ENCODE measurements at regions not wholly inside any gene's neighbourhood (a gene's known extent, or its start where the extent isn't known, plus 50 kb on each side); places are given as distances from the start of the nearest gene placed in this dataset.
A peak's percentile ranks its signal among the peaks of the same experiment; 100 is the strongest.

DNA sequence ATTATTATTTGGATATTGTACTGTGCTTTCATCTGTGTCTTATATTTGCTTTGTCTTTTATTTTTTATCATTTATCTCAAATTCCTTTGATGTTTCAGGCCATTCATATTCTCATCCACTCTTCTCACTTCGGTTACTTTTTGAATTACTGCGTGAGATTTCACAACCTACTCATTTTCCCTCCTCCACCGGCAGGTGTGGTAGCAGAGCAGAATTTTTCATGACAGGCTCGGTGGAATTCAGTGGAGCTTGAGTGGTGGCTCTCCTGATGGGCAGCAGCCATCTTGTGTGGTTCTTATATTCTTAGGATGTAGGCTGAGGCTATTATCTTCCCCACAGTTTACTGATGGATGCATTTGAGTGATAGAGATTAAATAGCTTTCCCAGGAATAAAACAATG is 92.3 kb upstream of the IVNS1ABP start:
- peaks cover 67 to 73% of the 10 kb centered on the region in 2 donors for H3K4me1 Mint-ChIP-seq (ENCODE audit: low read depth in 2 of 2)
- H3K9me3 Mint-ChIP-seq = no peaks in the 10 kb centered on the region
- peak overlapping the region; percentile 63 for H3K4me3 Mint-ChIP-seq
- ATAC-seq = no peak
- H3K27ac Mint-ChIP-seq = peak overlapping the region; percentile 61 to 94
- peaks cover 53% of the 10 kb centered on the region for H3K36me3 Mint-ChIP-seq
- DNase-seq (ENCODE audit: low spot score) = no peak
- no peaks in the 10 kb centered on the region for H3K27me3 Mint-ChIP-seq

DNA sequence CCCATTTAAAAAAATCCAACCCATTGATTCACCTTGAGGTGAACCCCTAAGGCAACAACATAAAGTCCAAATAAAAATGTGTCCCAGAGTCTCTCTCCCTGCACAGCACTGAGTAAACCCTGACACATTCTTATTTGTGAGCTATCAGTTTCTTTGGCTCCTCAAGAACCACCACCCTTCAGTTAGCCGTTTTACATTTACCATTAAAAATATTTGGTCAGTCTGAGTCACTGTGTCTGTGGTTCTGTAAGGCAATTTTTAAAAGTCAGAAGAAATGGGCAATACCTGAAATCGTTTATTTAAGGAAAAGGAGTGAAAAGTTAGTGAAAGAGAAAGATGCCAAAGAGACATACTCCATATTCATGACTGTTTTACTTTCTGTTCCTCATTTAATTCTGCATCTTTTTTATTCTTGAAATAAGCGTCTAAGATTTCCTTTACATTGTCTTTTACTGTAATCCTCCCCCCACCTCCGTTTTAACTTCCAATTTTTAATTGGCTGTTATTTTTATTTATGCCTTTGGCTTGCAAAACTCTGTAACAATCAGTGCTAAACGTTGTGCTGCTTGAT is 91.7 kb upstream of the IVNS1ABP start:
- Mint-ChIP-seq H3K4me1 (ENCODE audit: low read depth in 2 of 2) (peaks cover 68 to 72% of the 10 kb centered on the region in 2 donors), H3K9me3 (no peaks in the 10 kb centered on the region), H3K27me3 (no peaks in the 10 kb centered on the region), H3K27ac (peak overlapping the region; percentile 61 to 94), H3K36me3 (peaks cover 51% of the 10 kb centered on the region), H3K4me3 (peak overlapping the region; percentile 63)
- no peak for ATAC-seq
- no peak for DNase-seq (ENCODE audit: low spot score)

DNA sequence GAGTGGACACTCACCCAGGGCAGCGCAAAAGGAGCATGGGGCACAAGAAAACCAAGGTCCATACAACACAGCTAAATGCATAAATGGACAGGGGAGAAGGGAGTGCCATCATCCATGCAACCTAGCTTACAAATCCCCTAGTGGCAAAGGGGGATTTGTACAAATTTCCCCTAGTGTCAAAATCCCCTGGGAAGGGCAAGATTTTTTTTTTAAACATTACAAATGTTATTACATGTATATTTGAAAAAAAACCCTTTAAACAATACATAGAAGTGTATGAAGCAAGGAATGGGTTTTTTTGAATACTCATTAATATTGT is 89.6 kb upstream of the IVNS1ABP start:
- Mint-ChIP-seq H3K4me3 (peak overlapping the region; percentile 46), H3K9me3 (no peaks in the 10 kb centered on the region), H3K36me3 (peaks cover 57% of the 10 kb centered on the region), H3K27me3 (no peaks in the 10 kb centered on the region), H3K27ac (peak overlapping the region; percentile 61 to 94), H3K4me1 (ENCODE audit: low read depth in 2 of 2) (peaks cover 70 to 75% of the 10 kb centered on the region in 2 donors)
- ATAC-seq (peak; percentile 51 to 71), DNase-seq (ENCODE audit: low spot score) (no peak)

DNA sequence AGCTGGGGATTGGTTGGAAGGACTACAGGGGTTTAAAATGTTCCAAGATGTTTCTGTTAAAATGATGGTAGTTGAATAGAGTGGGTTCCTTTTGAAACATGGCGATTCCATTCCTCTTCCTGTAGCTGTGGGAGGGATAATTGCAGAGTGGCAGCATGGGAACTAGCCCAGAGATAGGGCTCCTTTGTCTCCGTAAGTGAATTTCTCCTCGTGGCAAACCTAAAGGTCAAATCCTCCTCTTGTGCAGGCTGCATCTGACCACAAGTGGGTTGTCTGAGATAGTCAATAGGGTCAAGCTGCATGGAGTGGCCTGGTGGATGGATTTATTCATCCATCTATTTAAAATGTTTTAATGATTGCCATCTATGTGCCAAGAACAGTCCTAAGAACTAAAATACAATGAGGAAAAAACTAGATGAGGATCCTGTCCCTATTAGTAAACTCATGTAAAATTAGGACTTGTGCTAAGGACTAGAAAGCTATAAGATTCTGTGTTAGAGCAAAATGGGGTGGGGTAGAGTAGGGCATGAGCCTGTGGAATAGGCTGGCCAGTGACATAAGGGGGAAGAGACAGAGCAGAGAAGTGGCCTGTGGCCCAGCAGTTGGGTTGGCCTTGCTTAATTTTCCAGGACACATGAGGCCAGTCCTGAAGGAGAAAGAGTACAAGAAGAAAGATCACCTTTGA is 89.1 kb upstream of the IVNS1ABP start:
- Mint-ChIP-seq H3K9me3 (no peaks in the 10 kb centered on the region), H3K4me3 (peak overlapping the region; percentile 46), H3K27me3 (no peaks in the 10 kb centered on the region), H3K4me1 (ENCODE audit: low read depth in 2 of 2) (peaks cover 66 to 71% of the 10 kb centered on the region in 2 donors), H3K36me3 (peaks cover 57% of the 10 kb centered on the region), H3K27ac (peak overlapping the region; percentile 61 to 94)
- no peak for DNase-seq (ENCODE audit: low spot score)
- ATAC-seq = peak; percentile 38 to 59

DNA sequence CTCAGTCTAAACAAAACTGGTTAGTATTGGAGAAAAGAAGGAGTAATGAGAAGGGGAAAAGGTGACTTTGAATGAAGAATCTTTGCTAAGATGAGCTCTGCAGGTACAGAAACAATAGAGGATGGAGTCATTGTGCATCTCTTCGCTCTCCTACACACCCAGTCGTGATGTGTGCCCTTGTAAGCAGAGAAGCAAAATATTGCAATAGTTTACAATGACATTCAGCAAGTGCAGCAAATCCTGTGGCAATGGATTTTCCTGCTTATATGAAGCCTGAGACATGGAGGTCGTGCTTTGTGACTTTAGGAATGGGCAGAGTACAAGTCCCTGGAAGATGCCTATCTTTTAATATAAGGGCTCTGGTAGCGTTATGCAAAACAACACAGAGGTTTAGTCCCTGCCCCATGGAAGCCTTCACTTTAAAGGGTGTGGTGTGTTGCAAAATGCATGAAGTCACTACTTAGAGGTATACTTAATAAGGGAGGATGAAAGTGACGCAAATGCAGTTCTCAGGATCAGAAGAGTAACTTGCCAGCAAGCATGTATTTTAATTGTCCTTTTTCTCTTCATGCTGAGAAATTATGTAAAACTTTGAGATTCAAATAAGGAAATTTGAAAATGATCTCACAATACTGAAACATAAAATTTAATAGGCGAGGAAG is 88.0 kb upstream of the IVNS1ABP start:
- Mint-ChIP-seq H3K9me3 (peaks cover 2% of the 10 kb centered on the region), H3K4me1 (ENCODE audit: low read depth in 2 of 2) (peaks cover 62 to 64% of the 10 kb centered on the region in 2 donors), H3K4me3 (peak overlapping the region; percentile 46), H3K27ac (peak overlapping the region; percentile 61 to 94), H3K27me3 (no peaks in the 10 kb centered on the region), H3K36me3 (peaks cover 59% of the 10 kb centered on the region)
- ATAC-seq = peak; percentile 54 to 84
- DNase-seq (ENCODE audit: low spot score) = no peak

DNA sequence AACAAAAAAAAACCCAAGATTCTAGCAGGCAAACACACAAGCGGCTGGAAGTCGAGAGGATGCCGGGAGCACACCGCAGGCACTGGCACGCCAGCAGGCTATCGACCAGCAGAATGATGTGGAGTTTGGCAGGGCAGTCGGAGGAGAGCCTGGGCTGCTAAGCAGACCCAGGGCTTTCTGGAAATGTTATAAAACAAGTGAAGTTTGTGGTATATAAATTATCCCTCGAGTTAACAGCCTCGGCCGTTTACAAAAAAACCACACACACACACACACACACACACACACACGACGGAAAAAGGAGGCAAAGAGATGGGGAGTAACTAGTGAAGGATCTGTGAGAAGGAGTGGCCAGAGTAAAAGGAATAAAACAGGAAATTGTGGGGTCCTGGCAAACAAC is 87.2 kb upstream of the IVNS1ABP start:
- DNase-seq (ENCODE audit: low spot score) (no peak), ATAC-seq (no peak)
- peak overlapping the region; percentile 61 to 94 for H3K27ac Mint-ChIP-seq
- no peaks in the 10 kb centered on the region for H3K27me3 Mint-ChIP-seq
- H3K36me3 Mint-ChIP-seq = peaks cover 51% of the 10 kb centered on the region
- H3K4me3 Mint-ChIP-seq = peak overlapping the region; percentile 46
- H3K9me3 Mint-ChIP-seq = peaks cover 2% of the 10 kb centered on the region
- H3K4me1 Mint-ChIP-seq (ENCODE audit: low read depth in 2 of 2) = peaks cover 58 to 60% of the 10 kb centered on the region in 2 donors

DNA sequence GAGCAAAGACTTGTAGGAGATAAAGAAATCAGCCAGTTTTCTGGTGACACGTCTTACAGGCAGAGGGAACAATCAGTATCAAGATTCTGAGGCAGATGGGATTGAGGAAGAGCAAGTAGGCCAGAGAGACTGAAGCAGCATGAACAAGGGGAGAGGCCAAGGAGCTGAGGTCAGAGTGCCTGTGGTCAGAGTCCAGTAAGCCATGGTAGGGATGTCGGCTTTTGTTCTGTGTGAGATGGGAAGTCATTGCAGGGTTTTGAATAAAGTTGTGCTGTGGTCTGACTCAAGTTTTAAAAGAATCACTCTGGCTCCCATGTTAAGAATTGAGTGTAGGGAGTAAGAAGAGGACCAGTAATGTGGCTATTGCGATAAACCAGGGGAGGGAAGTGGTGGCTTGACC is 85.9 kb upstream of the IVNS1ABP start:
- no peaks in the 10 kb centered on the region for H3K27me3 Mint-ChIP-seq
- H3K9me3 Mint-ChIP-seq = peaks cover 2% of the 10 kb centered on the region
- peak overlapping the region; percentile 64 for H3K4me3 Mint-ChIP-seq
- peaks cover 50 to 57% of the 10 kb centered on the region in 2 donors for H3K4me1 Mint-ChIP-seq (ENCODE audit: low read depth in 2 of 2)
- DNase-seq (ENCODE audit: low spot score) (no peak), ATAC-seq (peak; percentile 58 to 69)
- peaks cover 39% of the 10 kb centered on the region for H3K36me3 Mint-ChIP-seq
- H3K27ac Mint-ChIP-seq = peak overlapping the region; percentile 78 to 94

DNA sequence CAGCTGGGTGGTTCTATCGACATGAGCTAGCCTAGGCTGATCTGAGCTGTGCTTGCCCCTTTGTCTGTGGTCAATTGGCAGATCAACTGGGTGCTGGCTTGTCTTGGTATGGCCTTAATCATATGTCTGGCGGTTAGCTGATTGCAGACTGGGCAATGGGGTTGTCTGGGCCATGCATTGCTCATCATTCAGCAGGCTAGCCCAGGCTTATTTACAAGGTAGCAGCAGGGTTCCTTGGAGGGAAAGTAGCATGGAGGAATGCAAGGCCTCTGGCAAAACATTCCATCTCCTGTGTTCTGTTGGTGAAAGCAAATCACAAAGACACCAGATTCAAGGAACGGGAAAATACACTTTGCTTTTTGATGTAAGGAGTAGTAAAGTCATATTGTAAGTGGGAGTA is 84.0 kb upstream of the IVNS1ABP start:
- ATAC-seq = no peak
- Mint-ChIP-seq H3K4me1 (ENCODE audit: low read depth in 2 of 2) (peaks cover 46 to 57% of the 10 kb centered on the region in 2 donors), H3K27ac (peak overlapping the region in 1 of 2 donors; percentile 84), H3K27me3 (no peaks in the 10 kb centered on the region), H3K36me3 (peaks cover 34% of the 10 kb centered on the region), H3K9me3 (peaks cover 2% of the 10 kb centered on the region), H3K4me3 (no peak overlapping the region)
- no peak for DNase-seq (ENCODE audit: low spot score)

DNA sequence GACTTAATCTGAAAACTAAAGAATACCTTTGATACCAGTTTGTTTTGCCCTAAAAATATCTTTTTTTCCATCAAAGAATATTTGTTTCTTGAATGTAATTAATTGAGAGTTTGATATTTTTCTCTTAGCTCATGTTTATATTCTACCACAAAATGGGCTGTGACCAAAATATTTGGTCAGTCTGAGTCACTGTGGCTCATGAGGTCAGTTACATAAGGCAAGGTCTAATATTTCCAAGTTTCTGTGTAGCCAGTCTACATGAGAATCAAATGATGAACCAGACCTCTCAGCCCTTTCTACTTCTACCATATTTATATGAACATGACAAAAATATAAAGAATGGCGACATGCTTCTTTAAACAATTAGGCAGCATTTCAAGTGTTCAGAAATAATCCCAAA is 83.0 kb upstream of the IVNS1ABP start:
- H3K36me3 Mint-ChIP-seq = peaks cover 28% of the 10 kb centered on the region
- no peak for DNase-seq (ENCODE audit: low spot score)
- peaks cover 2% of the 10 kb centered on the region for H3K9me3 Mint-ChIP-seq
- H3K4me3 Mint-ChIP-seq = no peak overlapping the region
- H3K27ac Mint-ChIP-seq = peak overlapping the region in 1 of 2 donors; percentile 54
- H3K27me3 Mint-ChIP-seq = no peaks in the 10 kb centered on the region
- no peak for ATAC-seq
- peaks cover 38 to 47% of the 10 kb centered on the region in 2 donors for H3K4me1 Mint-ChIP-seq (ENCODE audit: low read depth in 2 of 2)

DNA sequence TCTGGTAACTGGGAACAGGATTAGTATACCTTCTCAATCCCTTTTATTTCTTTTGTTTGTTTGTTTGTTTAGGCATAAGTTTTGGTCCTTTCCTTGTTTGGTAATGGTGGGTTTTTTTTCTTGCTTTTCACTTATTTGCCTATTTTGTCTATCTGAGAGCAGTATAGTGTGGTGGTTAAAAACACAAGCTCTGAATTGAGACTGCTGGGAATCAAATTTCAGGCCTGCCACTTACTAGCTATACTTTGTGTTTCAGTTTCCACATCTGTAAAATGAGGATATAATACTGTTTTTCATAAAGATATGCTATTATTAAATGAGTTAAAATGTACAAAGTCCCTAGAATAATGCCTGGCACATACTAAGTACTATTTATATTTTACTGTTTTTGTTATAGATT is 81.6 kb upstream of the IVNS1ABP start:
- H3K27me3 Mint-ChIP-seq = no peaks in the 10 kb centered on the region
- no peak for DNase-seq (ENCODE audit: low spot score)
- H3K4me1 Mint-ChIP-seq (ENCODE audit: low read depth in 2 of 2) = peaks cover 28 to 38% of the 10 kb centered on the region in 2 donors
- H3K36me3 Mint-ChIP-seq = peaks cover 20% of the 10 kb centered on the region
- no peak overlapping the region for H3K27ac Mint-ChIP-seq
- H3K4me3 Mint-ChIP-seq = no peak overlapping the region
- ATAC-seq = no peak
- H3K9me3 Mint-ChIP-seq = peaks cover 2% of the 10 kb centered on the region

DNA sequence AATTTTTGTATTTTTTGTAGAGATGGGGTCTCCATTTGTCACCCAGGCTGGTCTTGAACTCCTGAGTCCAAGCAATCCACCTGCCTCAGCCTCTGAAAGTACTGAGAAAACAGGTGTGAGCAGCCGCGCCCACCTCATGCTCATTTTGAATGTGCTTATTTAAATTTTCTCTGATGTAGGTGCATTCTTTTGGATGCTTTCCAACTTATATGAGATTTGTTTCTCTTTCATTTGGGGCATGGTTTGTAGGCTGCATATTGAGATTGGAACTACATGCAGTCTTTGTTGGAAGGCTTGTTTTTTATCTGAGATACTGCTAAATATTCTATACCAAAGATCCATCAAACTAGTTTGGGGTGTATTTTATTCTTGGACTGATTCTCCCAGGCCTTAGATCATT is 81.0 kb upstream of the IVNS1ABP start:
- peaks cover 15% of the 10 kb centered on the region for H3K36me3 Mint-ChIP-seq
- peaks cover 22 to 33% of the 10 kb centered on the region in 2 donors for H3K4me1 Mint-ChIP-seq (ENCODE audit: low read depth in 2 of 2)
- ATAC-seq (no peak), DNase-seq (ENCODE audit: low spot score) (no peak)
- no peak overlapping the region for H3K4me3 Mint-ChIP-seq
- H3K27me3 Mint-ChIP-seq = no peaks in the 10 kb centered on the region
- H3K9me3 Mint-ChIP-seq = peaks cover 2% of the 10 kb centered on the region
- peak overlapping the region in 1 of 2 donors; percentile 57 for H3K27ac Mint-ChIP-seq

DNA sequence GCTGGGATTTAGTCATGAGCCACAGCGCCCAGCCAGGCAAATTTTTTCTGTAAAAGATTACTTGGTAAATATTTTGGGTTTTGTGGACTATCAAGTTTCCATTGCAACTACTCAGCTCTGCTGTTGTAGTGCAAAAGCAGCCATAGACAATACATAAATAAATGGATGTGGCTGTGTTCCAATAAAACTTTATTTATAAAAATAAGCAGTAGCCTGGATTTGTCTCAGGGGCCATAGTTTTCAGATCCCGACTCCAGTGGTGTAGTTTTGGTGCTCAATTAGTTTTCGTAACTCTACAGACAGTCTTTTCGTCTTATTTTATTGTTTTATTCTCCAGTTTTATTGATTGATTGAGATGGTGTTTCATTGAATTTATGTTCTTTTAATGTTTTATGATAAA is 80.1 kb upstream of the IVNS1ABP start:
- Mint-ChIP-seq H3K27me3 (no peaks in the 10 kb centered on the region), H3K27ac (no peak overlapping the region), H3K36me3 (peaks cover 8% of the 10 kb centered on the region), H3K4me1 (ENCODE audit: low read depth in 2 of 2) (peaks cover 16 to 25% of the 10 kb centered on the region in 2 donors), H3K9me3 (peaks cover 2% of the 10 kb centered on the region), H3K4me3 (no peak overlapping the region)
- ATAC-seq (no peak), DNase-seq (ENCODE audit: low spot score) (no peak)

DNA sequence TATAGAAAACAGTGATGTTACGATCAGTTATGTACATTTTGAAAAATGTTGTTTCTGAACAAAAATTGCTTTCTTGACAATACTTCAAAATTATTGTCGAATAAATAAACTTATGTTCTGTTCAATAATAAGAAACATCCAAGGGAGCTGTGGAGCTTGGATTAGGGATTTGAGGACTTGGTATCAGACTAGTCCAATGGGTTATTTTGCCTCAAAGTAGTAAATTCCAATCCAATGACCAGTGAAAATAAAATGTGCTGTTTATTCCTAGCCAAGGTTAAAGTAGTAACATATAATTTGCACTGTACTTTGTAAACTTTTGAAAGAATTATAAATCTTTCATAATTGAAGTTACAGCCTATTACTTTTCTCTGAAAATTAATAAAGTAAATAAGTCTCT is 79.1 kb upstream of the IVNS1ABP start:
- DNase-seq (ENCODE audit: low spot score) = no peak
- Mint-ChIP-seq H3K9me3 (peaks cover 2% of the 10 kb centered on the region), H3K36me3 (peaks cover 8% of the 10 kb centered on the region), H3K27me3 (no peaks in the 10 kb centered on the region), H3K27ac (peak overlapping the region in 1 of 2 donors; percentile 30), H3K4me1 (ENCODE audit: low read depth in 2 of 2) (peaks cover 15 to 25% of the 10 kb centered on the region in 2 donors), H3K4me3 (no peak overlapping the region)
- no peak for ATAC-seq

DNA sequence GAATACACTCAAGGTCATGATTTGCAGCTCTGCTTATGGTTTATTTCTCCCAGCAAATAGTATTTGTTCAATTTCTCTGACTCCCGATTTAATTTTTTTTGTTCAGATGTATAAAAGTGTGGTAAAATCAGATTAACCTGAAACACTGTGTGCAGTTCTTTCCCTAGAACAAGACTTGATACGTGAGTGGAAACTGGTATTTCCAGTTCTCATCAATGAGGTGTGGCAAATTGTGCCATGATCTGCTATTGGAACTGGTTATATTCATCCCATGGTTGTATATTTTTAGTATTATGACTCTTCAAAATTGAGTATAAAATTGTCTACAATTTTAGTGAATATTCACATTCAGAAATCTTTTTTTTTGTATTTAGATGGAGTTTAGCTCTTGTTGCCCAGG is 76.8 kb upstream of the IVNS1ABP start:
- Mint-ChIP-seq H3K9me3 (no peaks in the 10 kb centered on the region), H3K27me3 (no peaks in the 10 kb centered on the region), H3K4me3 (no peak overlapping the region), H3K27ac (peak overlapping the region in 1 of 2 donors; percentile 73), H3K36me3 (peaks cover 4% of the 10 kb centered on the region), H3K4me1 (ENCODE audit: low read depth in 2 of 2) (peaks cover 15 to 18% of the 10 kb centered on the region in 2 donors)
- DNase-seq (ENCODE audit: low spot score) (no peak), ATAC-seq (no peak)
